Left renal cortex interstitium (tissue), 4 donors: ENCODE measurements at regions not wholly inside any gene's neighbourhood (a gene's known extent, or its start where the extent isn't known, plus 50 kb on each side); places are given as distances from the start of the nearest gene placed in this dataset.
"Not testable (repeated sequence)": the region's sequence is repeated elsewhere in the genome, so short reads cannot be mapped to it uniquely, and the experiment has no call there.

Experiments
- DNase-seq, 4 donors: peaks; one replicate each; pipeline ENCODE4 v3.0.0-alpha.2; 2013; ENCODE audit warnings: low read depth in 4 of 4, low spot score in 2 of 4, missing footprints in 1 of 4

GRCh38 chr16:29311461-29312344 lies 94.8 kb downstream of the NPIPB11 start:
- DNase-seq, result no peak

GRCh38 chr16:29310852-29311314 lies 95.6 kb downstream of the NPIPB11 start:
- DNase-seq, result no peak

DNA sequence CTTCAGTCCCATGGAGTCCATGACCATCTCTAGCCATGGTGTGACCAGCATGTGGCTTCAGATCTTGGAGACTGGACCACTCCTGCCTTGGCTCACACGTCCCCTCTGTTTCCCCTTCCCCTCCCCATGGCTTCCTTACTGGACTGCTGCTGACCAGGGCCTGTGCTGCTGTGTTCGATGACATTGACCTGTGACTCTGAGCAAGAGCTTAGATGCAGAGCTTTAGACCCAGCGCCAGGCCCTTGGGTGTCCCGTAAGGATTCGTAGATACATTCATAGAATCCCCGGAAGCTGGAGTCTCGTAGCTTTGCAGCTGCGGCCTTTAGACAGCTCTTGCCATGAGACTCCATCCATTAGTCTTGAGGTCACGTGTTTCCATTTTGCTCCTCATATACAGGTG lies 96.3 kb downstream of the NPIPB11 start:
- not testable (repeated sequence) for DNase-seq

GRCh38 chr16:29309601-29310000 lies 96.9 kb downstream of the NPIPB11 start:
- not testable (repeated sequence) for DNase-seq

GRCh38 chr16:29308644-29309546 lies 97.6 kb downstream of the NPIPB11 start:
- no peak for DNase-seq

- no peak for DNase-seq
Observed at GRCh38 chr16:29307598-29308507, 98.7 kb downstream of the NPIPB11 start.

- DNase-seq, result no peak
Observed at GRCh38 chr16:29306943-29307597, 99.4 kb downstream of the NPIPB11 start.

- no peak for DNase-seq
Observed at GRCh38 chr16:29306201-29306600, 100.3 kb downstream of the NPIPB11 start.

DNA sequence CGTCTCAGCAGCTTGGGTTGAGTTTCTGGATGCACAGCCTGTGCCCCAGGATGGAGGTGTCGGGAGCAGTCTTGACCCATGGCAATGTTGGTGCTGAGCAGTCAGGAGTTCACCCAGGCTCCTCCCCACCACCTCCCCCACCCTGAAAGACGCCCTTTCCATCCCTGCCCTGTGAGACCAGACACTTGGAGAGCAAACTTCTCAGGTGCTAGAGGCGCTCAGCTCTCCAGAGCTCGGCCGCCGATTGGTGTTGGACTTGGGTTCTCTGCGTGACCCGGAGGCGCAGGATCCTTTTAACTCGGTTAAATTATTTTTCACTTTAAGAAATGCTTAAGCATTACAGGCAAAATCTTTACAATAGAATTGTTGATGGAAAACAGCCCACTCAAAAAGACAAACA lies 101.5 kb downstream of the NPIPB11 start:
- DNase-seq, result not testable (repeated sequence)

DNA sequence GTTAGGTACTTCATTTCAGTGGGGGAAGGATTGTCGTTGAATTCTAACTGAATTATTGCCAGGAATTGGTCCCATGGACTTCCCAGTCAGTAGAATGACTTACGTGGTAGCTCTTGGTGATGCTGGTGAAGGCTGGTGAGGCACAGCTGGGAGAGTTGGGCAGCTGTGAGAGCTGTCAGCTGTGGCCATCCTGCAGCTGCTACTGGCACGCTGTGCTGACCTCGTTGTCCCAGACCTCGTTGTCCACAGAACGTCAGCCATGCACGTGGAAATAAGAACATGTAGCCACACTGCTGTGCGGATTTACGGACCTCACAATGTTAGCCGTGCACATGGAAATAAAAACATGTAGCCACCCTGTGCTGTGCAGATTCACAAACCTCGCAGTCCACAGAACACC lies 102.3 kb downstream of the NPIPB11 start:
- DNase-seq, result no peak

- no peak for DNase-seq
Observed at GRCh38 chr16:29303520-29303919, 103.0 kb downstream of the NPIPB11 start.

DNA sequence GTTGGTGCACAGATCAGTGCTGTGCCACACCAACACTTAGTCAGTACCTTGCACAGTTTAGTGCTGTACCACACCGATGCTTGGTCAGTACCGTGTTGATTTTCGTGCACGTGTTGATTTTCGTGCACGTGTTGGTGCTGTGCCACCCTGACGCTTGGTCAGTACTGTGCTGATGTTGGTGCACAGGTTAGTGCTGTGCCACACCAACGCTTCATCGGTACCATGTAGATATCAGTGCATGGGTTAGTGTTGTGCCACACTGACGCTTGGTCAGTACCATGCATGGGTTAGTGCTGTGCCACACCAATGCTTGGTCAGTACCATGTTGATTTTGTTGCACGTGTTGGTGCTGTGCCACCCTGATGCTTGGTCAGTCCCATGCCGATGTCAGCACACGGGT lies 103.5 kb downstream of the NPIPB11 start:
- no peak for DNase-seq

- not testable (repeated sequence) for DNase-seq
Observed at GRCh38 chr16:29302433-29302832, 104.1 kb downstream of the NPIPB11 start.

DNA sequence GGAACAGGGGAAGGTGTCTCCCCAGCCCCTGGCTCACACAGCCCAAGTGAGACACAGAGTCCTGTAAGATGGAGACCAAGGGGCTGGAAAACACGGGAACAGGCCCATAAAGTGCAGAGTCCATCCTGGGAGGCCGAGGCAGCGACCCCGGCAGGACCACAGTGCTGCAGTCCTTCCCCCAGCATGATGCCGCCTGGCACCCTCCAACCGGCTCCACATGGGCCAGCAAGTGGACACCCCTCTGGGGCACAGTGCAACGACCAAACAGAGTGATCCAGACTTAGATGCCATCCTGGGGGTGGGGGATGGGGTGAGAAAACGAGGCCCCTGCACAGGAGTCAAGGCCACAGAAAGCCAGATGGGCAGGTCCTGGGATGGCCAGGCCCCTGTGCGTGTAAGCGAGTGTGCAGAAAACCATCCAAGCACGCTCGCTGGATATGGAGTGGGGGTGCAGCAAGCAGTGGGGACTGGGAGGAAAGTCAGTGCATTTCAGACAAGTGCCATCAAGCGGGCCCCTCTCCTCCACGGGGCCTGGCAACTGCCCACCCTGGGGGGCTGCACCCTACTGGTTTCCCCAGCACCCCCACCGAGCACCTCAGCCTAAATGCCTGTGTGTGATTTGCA lies 104.7 kb downstream of the NPIPB11 start:
- not testable (repeated sequence) for DNase-seq

- not testable (repeated sequence) for DNase-seq
Observed at GRCh38 chr16:29300541-29301535, 105.7 kb downstream of the NPIPB11 start.

- DNase-seq, result not testable (repeated sequence)
Observed at GRCh38 chr16:29300030-29300491, 106.5 kb downstream of the NPIPB11 start.

- DNase-seq, result not testable (repeated sequence)
Observed at GRCh38 chr16:29298997-29299396, 107.5 kb downstream of the NPIPB11 start.

GRCh38 chr16:29298307-29298706 lies 108.2 kb downstream of the NPIPB11 start:
- DNase-seq, result not testable (repeated sequence)
